HG03565 (cell line): ENCODE measurements at regions not wholly inside any gene's neighbourhood (a gene's known extent, or its start where the extent isn't known, plus 50 kb on each side); places are given as distances from the start of the nearest gene placed in this dataset.
A peak's percentile ranks its signal among the peaks of the same experiment; 100 is the strongest.

Experiments
- ATAC-seq: cut with Tn5 transposase; IDR thresholded peaks from one replicate; pipeline ENCODE4 v1.9.1; 2021; ENCODE audit warnings: mild to moderate bottlenecking, moderate library complexity; ENCODE audit not compliant: unreplicated experiment

- ATAC-seq: no peak
Observed at GRCh38 chr20:60238992-60239660, 280.9 kb downstream of the CDH26 start.

- no peak for ATAC-seq
Observed at GRCh38 chr20:60239956-60240355, 281.7 kb downstream of the CDH26 start.

- no peak for ATAC-seq
Observed at GRCh38 chr20:60240415-60240814, 282.2 kb downstream of the CDH26 start.

GRCh38 chr20:60240986-60241385 lies 282.8 kb downstream of the CDH26 start:
- ATAC-seq: no peak

- ATAC-seq: no peak
Observed at GRCh38 chr20:60242836-60243505, 284.7 kb downstream of the CDH26 start.

GRCh38 chr20:60244373-60245146 lies 286.3 kb downstream of the CDH26 start:
- ATAC-seq: no peak

GRCh38 chr20:60246751-60247150 lies 288.5 kb downstream of the CDH26 start:
- no peak for ATAC-seq

- ATAC-seq: no peak
Observed at GRCh38 chr20:60249436-60249835, 291.2 kb downstream of the CDH26 start.

- ATAC-seq: no peak
Observed at GRCh38 chr20:60250251-60250650, 292.0 kb downstream of the CDH26 start.

- no peak for ATAC-seq
Observed at GRCh38 chr20:60252866-60253265, 294.6 kb downstream of the CDH26 start.

- no peak for ATAC-seq
Observed at GRCh38 chr20:60253471-60253870, 295.2 kb downstream of the CDH26 start.

GRCh38 chr20:60254901-60255411 lies 296.7 kb downstream of the CDH26 start:
- ATAC-seq: no peak

- ATAC-seq: no peak
Observed at GRCh38 chr20:60255415-60255814, 297.2 kb downstream of the CDH26 start.

GRCh38 chr20:60255866-60256265 lies 297.6 kb downstream of the CDH26 start:
- ATAC-seq: no peak

GRCh38 chr20:60256811-60257210 lies 298.6 kb downstream of the CDH26 start:
- ATAC-seq: no peak

GRCh38 chr20:60257671-60258070 lies 299.4 kb downstream of the CDH26 start:
- no peak for ATAC-seq

GRCh38 chr20:60258255-60258863 lies 300.1 kb downstream of the CDH26 start:
- ATAC-seq: no peak

GRCh38 chr20:60261333-60261732 lies 303.1 kb downstream of the CDH26 start:
- ATAC-seq: no peak

- peak; percentile 43 for ATAC-seq
Observed at GRCh38 chr20:60262967-60263603, 304.9 kb downstream of the CDH26 start.
